B cell (primary cell): ENCODE measurements at regions not wholly inside any gene's neighbourhood (a gene's known extent, or its start where the extent isn't known, plus 50 kb on each side); places are given as distances from the start of the nearest gene placed in this dataset.

ENCODE experiments used
- ATAC-seq: fragments of 200-7000 bp; cut with Tn5 transposase; one replicate; pipeline ENCODE4 v1.10.0; 2021; ENCODE audit warnings: low read depth, mild to moderate bottlenecking, moderate number of reproducible peaks, moderate library complexity
- CTCF ChIA-PET: fragments of 350-600 bp; sonication (Branson Sonifier 250); formaldehyde crosslinking; loops from one replicate; lab custom pipeline; 2021; ENCODE audit warnings: antibody characterized with exemption, inconsistent platforms; lab: Charles Lee
- POLR2A ChIA-PET: fragments of 350-600 bp; sonication (Branson Sonifier 250); formaldehyde crosslinking; loops from one replicate; lab custom pipeline; 2021; ENCODE audit warnings: antibody characterized with exemption; lab: Charles Lee
- DNase-seq: peaks from one replicate; pipeline ENCODE4 v3.0.0; 2013
- H2AFZ ChIP-seq: 2 replicates; pipeline ENCODE4 v1.6.1; 2012; ENCODE audit warnings: mild to moderate bottlenecking, low read depth, low read length; ENCODE audit not compliant: insufficient read depth, poor library complexity, severe bottlenecking
- H3K27ac ChIP-seq, 2 donors: 1 replicate in 1 of 2; 2 replicates in 1 of 2; pipeline ENCODE4 v1.5.1; 2012 to 2013; ENCODE audit warnings: low read length in 2 of 2, mild to moderate bottlenecking in 2 of 2, moderate library complexity in 1 of 2
- H3K27me3 ChIP-seq, 4 experiments: fragments of 200-600 bp in 1 of 4; sonication (generic) in 1 of 4; replicated peaks in 1 of 4; 1 replicate in 2 of 4; 2 replicates in 2 of 4; pipeline versions ENCODE4 v1.6.1 to v1.7.0; 2013 to 2016; ENCODE audit warnings: low read length in 3 of 4, mild to moderate bottlenecking in 2 of 4, mixed read lengths in 1 of 4, moderate library complexity in 1 of 4; ENCODE audit not compliant: insufficient read depth in 4 of 4, control insufficient read depth in 3 of 4; ENCODE audit errors: control extremely low read depth in 1 of 4
- H3K36me3 ChIP-seq, 2 experiments: replicated peaks in 1 of 2; 1 replicate in 1 of 2; 2 replicates in 1 of 2; pipeline versions ENCODE4 v1.6.1 to v1.7.1; 2013; ENCODE audit warnings: low read length in 1 of 2; ENCODE audit not compliant: insufficient read depth in 2 of 2, control insufficient read depth in 1 of 2; ENCODE audit errors: control extremely low read depth in 1 of 2, extremely low read depth in 1 of 2
- H3K4me1 ChIP-seq, 2 donors: fragments of 200-600 bp in 1 of 2; sonication (generic) in 1 of 2; 1 replicate in 1 of 2; 2 replicates in 1 of 2; pipeline versions ENCODE4 v1.5.1 to v1.6.1; 2013 to 2017; ENCODE audit warnings: low read length in 2 of 2; ENCODE audit not compliant: control insufficient read depth in 2 of 2, insufficient read depth in 2 of 2
- H3K4me2 ChIP-seq: replicated peaks from 2 replicates; pipeline ENCODE3; 2012; ENCODE audit warnings: mild to moderate bottlenecking, low read depth, low read length; ENCODE audit not compliant: poor library complexity, severe bottlenecking
- H3K4me3 ChIP-seq, 5 experiments: fragments of 200-600 bp in 1 of 5; sonication (generic) in 1 of 5; 1 replicate in 3 of 5; 2 replicates in 2 of 5; pipeline versions ENCODE4 v1.5.1 to v1.7.0; 2011 to 2016; ENCODE audit warnings: low read length in 4 of 5, mild to moderate bottlenecking in 4 of 5, low read depth in 2 of 5, control low read depth in 1 of 5, moderate library complexity in 1 of 5; ENCODE audit not compliant: insufficient read depth in 1 of 5; ENCODE audit errors: control extremely low read depth in 1 of 5, extremely low read depth in 1 of 5
- H3K79me2 ChIP-seq: fragments of 200-600 bp; sonication (generic); one replicate; pipeline ENCODE4 v1.6.0; 2016; ENCODE audit warnings: low read length; ENCODE audit not compliant: control insufficient read depth, insufficient read depth
- H3K9ac ChIP-seq: fragments of 200-600 bp; sonication (generic); 2 replicates; pipeline ENCODE4 v1.6.1; 2017; ENCODE audit warnings: mild to moderate bottlenecking, low read length, moderate library complexity
- H3K9me3 ChIP-seq, 3 donors: one replicate each; pipeline versions ENCODE4 v1.6.1 to v1.7.1; 2013; ENCODE audit warnings: low read length in 2 of 3; ENCODE audit not compliant: control insufficient read depth in 2 of 3, insufficient read depth in 1 of 3; ENCODE audit errors: control extremely low read depth in 1 of 3
- H4K20me1 ChIP-seq: 2 replicates; pipeline ENCODE4 v1.6.0; 2012; ENCODE audit warnings: mild to moderate bottlenecking, low read length; ENCODE audit not compliant: insufficient read depth, control insufficient read depth, poor library complexity, severe bottlenecking
- H3K27ac Mint-ChIP-seq: one replicate; pipeline ENCODE4 v1.8.0; 2021; ENCODE audit warnings: mixed read lengths
- H3K27me3 Mint-ChIP-seq: one replicate; pipeline ENCODE4 v1.8.0; 2021; ENCODE audit warnings: mixed read lengths
- H3K4me1 Mint-ChIP-seq: one replicate; pipeline ENCODE4 v1.8.0; 2021; ENCODE audit warnings: mixed read lengths
- H3K4me3 Mint-ChIP-seq: one replicate; pipeline ENCODE4 v1.8.0; 2021; ENCODE audit warnings: mixed read lengths
- H3K9me3 Mint-ChIP-seq: one replicate; pipeline ENCODE4 v1.8.0; 2022; ENCODE audit warnings: mixed read lengths; ENCODE audit not compliant: insufficient read depth
- CTCF ChIP-seq: fragments of 200-600 bp; IDR thresholded peaks from one replicate; pipeline ENCODE4 v1.8.0; 2022; ENCODE audit warnings: antibody characterized with exemption, mild to moderate bottlenecking
- EZH2 ChIP-seq: IDR thresholded peaks from 2 replicates; pipeline ENCODE4 v1.6.1; 2012; ENCODE audit warnings: borderline replicate concordance, low read depth, mild to moderate bottlenecking, moderate library complexity, low read length; ENCODE audit not compliant: insufficient read depth, poor library complexity, severe bottlenecking
- WGBS: methylation state at CpG from one replicate; pipeline ENCODE4 v1.1.5; 2013; ENCODE audit warnings: missing lambda C conversion rate; ENCODE audit not compliant: insufficient coverage; 5-methylcytosine and 5-hydroxymethylcytosine counted together
- intact Hi-C: fragments of 100-400 bp; cut with micrococcal nuclease; formaldehyde crosslinking; loops from one replicate; pipeline ENCODE4 v1.10.0; 2022

GRCh38 chr6:41460742-41461336, 85.3 kb upstream of the FOXP4 start:
- no peak overlapping the region for H3K4me3 Mint-ChIP-seq
- peaks cover 11% of the 10 kb centered on the region for H3K4me1 Mint-ChIP-seq
- Histone ChIP-seq H3K4me1 (peaks cover 8 to 10% of the 10 kb centered on the region in 2 donors), H3K4me3 (no peak overlapping the region), H3K27ac (no peak overlapping the region), H3K4me2 (no peak overlapping the region), H3K27me3 (peaks cover 0 to 22% (median 0%) of the 10 kb centered on the region in 4 experiments), H4K20me1 (no peaks in the 10 kb centered on the region), H2AFZ (no peak overlapping the region), H3K79me2 (no peaks in the 10 kb centered on the region), H3K36me3 (no peaks in the 10 kb centered on the region), H3K9me3 (no peaks in the 10 kb centered on the region), H3K9ac (no peak overlapping the region)
- peaks cover 18% of the 10 kb centered on the region for H3K27me3 Mint-ChIP-seq
- no peak overlapping the region for H3K27ac Mint-ChIP-seq
- ChIA-PET CTCF (interaction anchor here (1.0 to 9.5 kb wide), 5 partner anchors 17 to 142 kb away, joined by 3 to 181 read pairs (median 10); no protein-coding TSS in a partner anchor), POLR2A (no interaction called here)
- intact Hi-C loops, result no loop called here
- no peak for ATAC-seq
- DNase-seq, result no peak
- no peaks in the 10 kb centered on the region for H3K9me3 Mint-ChIP-seq
- TF ChIP-seq EZH2, result no peak
- TF ChIP-seq CTCF, result no peak

- H3K4me3 Mint-ChIP-seq, result no peak overlapping the region
- no peak overlapping the region for H3K27ac ChIP-seq
- peaks cover 28% of the 10 kb centered on the region for H3K27me3 Mint-ChIP-seq
- H3K9me3 Mint-ChIP-seq, result no peaks in the 10 kb centered on the region
- intact Hi-C loops, result loop anchor here (2.0 kb wide), 1 partner anchor 37 kb away; no protein-coding TSS in a partner anchor
- DNase-seq (no peak), ATAC-seq (no peak)
- CTCF ChIA-PET, result interaction anchor here (0.6 to 9.5 kb wide), 18 partner anchors 12 to 370 kb away, joined by 3 to 181 read pairs (median 5); no protein-coding TSS in a partner anchor
- TF ChIP-seq CTCF (no peak), EZH2 (no peak)
- no peak overlapping the region for H3K9ac ChIP-seq
- H3K79me2 ChIP-seq, result no peaks in the 10 kb centered on the region
- H2AFZ ChIP-seq, result no peak overlapping the region
- POLR2A ChIA-PET, result no interaction called here
- H3K4me3 ChIP-seq, result no peak overlapping the region
- no peak overlapping the region for H3K4me2 ChIP-seq
- 100% methylated on average over 4 of the region's 4 CpGs for WGBS
- H3K9me3 ChIP-seq, result no peaks in the 10 kb centered on the region
- no peaks in the 10 kb centered on the region for H4K20me1 ChIP-seq
- peaks cover 11% of the 10 kb centered on the region for H3K4me1 Mint-ChIP-seq
- no peaks in the 10 kb centered on the region for H3K36me3 ChIP-seq
- peaks cover 8 to 10% of the 10 kb centered on the region in 2 donors for H3K4me1 ChIP-seq
- no peak overlapping the region for H3K27ac Mint-ChIP-seq
- peaks cover 0 to 20% (median 0%) of the 10 kb centered on the region in 4 experiments for H3K27me3 ChIP-seq
Measured at GRCh38 chr6:41462033-41462432, 84.1 kb upstream of the FOXP4 start.
